Parathyroid adenoma (tissue), 2 donors: ENCODE measurements at regions not wholly inside any gene's neighbourhood (a gene's known extent, or its start where the extent isn't known, plus 50 kb on each side); places are given as distances from the start of the nearest gene placed in this dataset.

Experiments used
- H2AFZ ChIP-seq: fragments of 300-600 bp; sonication (generic); one replicate; pipeline ENCODE4 v1.7.0; 2017; ENCODE audit warnings: antibody characterized with exemption, mild to moderate bottlenecking
- H3K27ac ChIP-seq: fragments of 300-600 bp; sonication (generic); one replicate; pipeline ENCODE4 v1.7.0; 2017
- H3K27me3 ChIP-seq: fragments of 300-600 bp; sonication (generic); one replicate; pipeline ENCODE4 v1.7.0; 2017; ENCODE audit warnings: low read length; ENCODE audit not compliant: control insufficient read depth, insufficient read depth
- H3K36me3 ChIP-seq: fragments of 300-600 bp; sonication (generic); one replicate; pipeline ENCODE4 v1.7.0; 2017; ENCODE audit warnings: low read length; ENCODE audit not compliant: control insufficient read depth, insufficient read depth
- H3K4me1 ChIP-seq: fragments of 300-600 bp; sonication (generic); one replicate; pipeline ENCODE4 v1.7.0; 2017; ENCODE audit warnings: control low read depth
- H3K4me2 ChIP-seq: fragments of 300-600 bp; sonication (generic); one replicate; pipeline ENCODE4 v1.7.0; 2017; ENCODE audit warnings: low read length
- H3K4me3 ChIP-seq: fragments of 300-600 bp; sonication (generic); one replicate; pipeline ENCODE4 v1.7.0; 2017; ENCODE audit warnings: low read depth, low read length
- H3K79me2 ChIP-seq: fragments of 300-600 bp; sonication (generic); one replicate; pipeline ENCODE4 v1.7.0; 2017; ENCODE audit warnings: control low read depth
- H3K9ac ChIP-seq: fragments of 300-600 bp; sonication (generic); one replicate; pipeline ENCODE4 v1.7.0; 2017; ENCODE audit warnings: mild to moderate bottlenecking
- H3K9me3 ChIP-seq: fragments of 300-600 bp; sonication (generic); one replicate; pipeline ENCODE4 v1.7.0; 2017; ENCODE audit warnings: low read length; ENCODE audit not compliant: control insufficient read depth
- CTCF ChIP-seq: fragments of 300-600 bp; sonication (generic); IDR thresholded peaks from one replicate; pipeline ENCODE4 v1.7.0; 2017; ENCODE audit warnings: antibody characterized with exemption, mild to moderate bottlenecking
- donor health status: primary hyperparathyroidism.

- Histone ChIP-seq H3K4me3 (no peak overlapping the region), H3K9ac (no peak overlapping the region), H3K4me2 (no peak overlapping the region), H2AFZ (no peak overlapping the region), H3K36me3 (no peaks in the 10 kb centered on the region), H3K79me2 (no peaks in the 10 kb centered on the region), H3K9me3 (no peaks in the 10 kb centered on the region), H3K4me1 (no peaks in the 10 kb centered on the region), H3K27me3 (no peaks in the 10 kb centered on the region), H3K27ac (no peak overlapping the region)
- TF ChIP-seq CTCF: no peak
Measured at GRCh38 chr15:94829887-94830884, 598.8 kb downstream of the MCTP2 start.

- H3K4me3 ChIP-seq: no peak overlapping the region
- no peak overlapping the region for H2AFZ ChIP-seq
Measured at GRCh38 chr15:94834000-94834399, 602.6 kb downstream of the MCTP2 start.

GRCh38 chr15:94834494-94834893 is 603.1 kb downstream of the MCTP2 start:
- Histone ChIP-seq H3K27ac (no peak overlapping the region), H3K9ac (no peak overlapping the region), H3K9me3 (no peaks in the 10 kb centered on the region), H3K4me1 (no peaks in the 10 kb centered on the region), H3K36me3 (no peaks in the 10 kb centered on the region), H3K79me2 (no peaks in the 10 kb centered on the region), H3K4me3 (no peak overlapping the region), H3K4me2 (no peak overlapping the region), H2AFZ (no peak overlapping the region), H3K27me3 (no peaks in the 10 kb centered on the region)
- no peak for TF ChIP-seq CTCF

More at GRCh38 chr15:94834000-94834399, 602.6 kb downstream of the MCTP2 start:
- Histone ChIP-seq H3K79me2 (no peaks in the 10 kb centered on the region), H3K27me3 (no peaks in the 10 kb centered on the region), H3K4me1 (no peaks in the 10 kb centered on the region), H3K9ac (no peak overlapping the region), H3K27ac (no peak overlapping the region), H3K9me3 (no peaks in the 10 kb centered on the region), H3K4me2 (no peak overlapping the region), H3K36me3 (no peaks in the 10 kb centered on the region)
- no peak for TF ChIP-seq CTCF

- TF ChIP-seq CTCF: no peak
- no peak overlapping the region for H3K9ac ChIP-seq
- no peaks in the 10 kb centered on the region for H3K27me3 ChIP-seq
- H3K79me2 ChIP-seq: no peaks in the 10 kb centered on the region
- H2AFZ ChIP-seq: no peak overlapping the region
- H3K36me3 ChIP-seq: no peaks in the 10 kb centered on the region
- H3K27ac ChIP-seq: no peak overlapping the region
- no peaks in the 10 kb centered on the region for H3K4me1 ChIP-seq
- H3K4me2 ChIP-seq: no peak overlapping the region
- H3K4me3 ChIP-seq: no peak overlapping the region
- H3K9me3 ChIP-seq: no peaks in the 10 kb centered on the region
Measured at GRCh38 chr15:94838281-94838680, 606.9 kb downstream of the MCTP2 start.
